OCI-LY7 (cell line): ENCODE measurements at regions not wholly inside any gene's neighbourhood (a gene's known extent, or its start where the extent isn't known, plus 50 kb on each side); places are given as distances from the start of the nearest gene placed in this dataset.

Source experiments
- BruUV-seq: library from RNA; stranded (reverse); fragments of 400-500 nt; replicated peaks from 2 replicates; lab custom pipeline; 2021; lab: Mats Ljungman, UMichigan
- CTCF ChIA-PET: fragments of 300-600 bp; sonication (Branson Sonifier 250); formaldehyde crosslinking; loops from one replicate; lab custom pipeline; 2022; ENCODE audit warnings: antibody characterized with exemption; ENCODE audit not compliant: unreplicated experiment; lab: Charles Lee
- POLR2A ChIA-PET: fragments of 300-600 bp; sonication (Branson Sonifier 250); formaldehyde crosslinking; loops from one replicate; lab custom pipeline; 2022; ENCODE audit warnings: antibody characterized with exemption; lab: Charles Lee
- DNase-seq: peaks from one replicate; pipeline ENCODE4 v3.0.0-alpha.2; 2015; ENCODE audit warnings: low spot score
- H2AFZ ChIP-seq: fragments of 200-600 bp; sonication (generic), shearing (Covaris generic); 2 replicates; pipeline ENCODE4 v1.6.1; 2014; ENCODE audit warnings: mild to moderate bottlenecking, antibody characterized with exemption, low read length, moderate library complexity
- H3K27ac ChIP-seq: fragments of 200-600 bp; sonication (generic); 2 replicates; pipeline ENCODE4 v1.5.1; 2014; ENCODE audit warnings: mixed run types, low read depth, mild to moderate bottlenecking, moderate library complexity, low read length, inconsistent platforms; ENCODE audit not compliant: poor library complexity, severe bottlenecking
- H3K36me3 ChIP-seq: fragments of 200-600 bp; sonication (generic); 2 replicates; pipeline ENCODE4 v1.6.1; 2014; ENCODE audit warnings: mild to moderate bottlenecking, antibody characterized with exemption, low read length, moderate library complexity, mixed read lengths; ENCODE audit not compliant: insufficient read depth
- H3K4me1 ChIP-seq: fragments of 200-600 bp; sonication (generic); 2 replicates; pipeline ENCODE4 v1.5.1; 2014; ENCODE audit warnings: mild to moderate bottlenecking, low read length; ENCODE audit not compliant: insufficient read depth, poor library complexity, severe bottlenecking
- H3K4me2 ChIP-seq: fragments of 200-600 bp; sonication (generic); 2 replicates; pipeline ENCODE4 v1.6.1; 2014; ENCODE audit warnings: mild to moderate bottlenecking, low read length
- H3K4me3 ChIP-seq: fragments of 200-600 bp; sonication (generic); 2 replicates; pipeline ENCODE4 v1.5.1; 2014; ENCODE audit warnings: mild to moderate bottlenecking, low read depth, low read length; ENCODE audit not compliant: poor library complexity, severe bottlenecking
- H3K79me2 ChIP-seq: fragments of 200-600 bp; sonication (generic); 2 replicates; pipeline ENCODE4 v1.6.1; 2016; ENCODE audit warnings: low read depth, mild to moderate bottlenecking, low read length, moderate library complexity, mixed read lengths; ENCODE audit not compliant: insufficient read depth
- H3K9me2 ChIP-seq: fragments of 200-600 bp; sonication (generic); 2 replicates; pipeline ENCODE4 v1.6.1; 2016; ENCODE audit warnings: mild to moderate bottlenecking, low read length, mixed read lengths; ENCODE audit not compliant: insufficient read depth
- H3K9me3 ChIP-seq: fragments of 200-600 bp; sonication (generic); 2 replicates; pipeline ENCODE4 v1.6.1; 2014; ENCODE audit warnings: mild to moderate bottlenecking, mixed run types, low read length, mixed read lengths
- H4K20me1 ChIP-seq: fragments of 200-600 bp; sonication (generic); 2 replicates; pipeline ENCODE4 v1.6.1; 2014; ENCODE audit warnings: mild to moderate bottlenecking, antibody characterized with exemption, low read length, moderate library complexity, mixed read lengths; ENCODE audit not compliant: insufficient read depth
- EZH2phosphoT487 ChIP-seq: fragments of 200-600 bp; sonication (generic); IDR thresholded peaks from 2 replicates; pipeline ENCODE4 v1.6.1; 2018; ENCODE audit warnings: low read depth, borderline replicate concordance, mild to moderate bottlenecking, mixed run types, antibody characterized with exemption, low read length, moderate library complexity, mixed read lengths
- intact Hi-C: fragments of 100-400 bp; cut with micrococcal nuclease; formaldehyde crosslinking; loops from one replicate; pipeline ENCODE4 v1.10.0; 2022; ENCODE audit not compliant: unreplicated experiment
- TF ChIP-seq, protein P1 (sequence below): fragments of 200-600 bp; sonication (generic); conservative IDR thresholded peaks from 2 replicates; pipeline ENCODE4 v1.5.1; 2014; ENCODE audit warnings: mild to moderate bottlenecking, antibody characterized with exemption, low read length, moderate library complexity, mixed read lengths

DNA sequence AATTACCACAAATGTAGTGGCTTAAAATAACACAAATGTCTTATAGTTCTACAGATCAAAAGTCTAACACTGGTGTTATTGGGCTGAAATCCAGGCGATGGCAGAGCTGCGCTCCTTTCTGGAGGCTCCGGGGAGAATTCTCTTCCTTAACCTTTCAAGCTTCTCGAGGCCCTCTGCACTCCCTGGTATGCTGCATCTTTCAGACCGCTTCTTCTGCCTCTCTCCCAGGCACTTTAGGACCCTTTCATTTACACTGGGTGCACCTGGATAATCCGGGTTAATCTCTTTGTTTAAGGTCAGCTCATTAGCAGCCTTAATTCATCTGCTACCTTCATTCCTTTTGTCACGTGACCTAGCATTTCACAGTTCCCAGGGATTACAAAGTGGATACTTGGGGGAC is 211.3 kb upstream of the RFC3 start:
- Histone ChIP-seq H3K9me2 (no peaks in the 10 kb centered on the region), H3K36me3 (no peaks in the 10 kb centered on the region), H3K27ac (no peak overlapping the region), H3K4me2 (no peak overlapping the region), H3K4me3 (no peak overlapping the region), H2AFZ (no peak overlapping the region), H3K79me2 (no peaks in the 10 kb centered on the region), H3K9me3 (no peaks in the 10 kb centered on the region), H4K20me1 (no peaks in the 10 kb centered on the region), H3K4me1 (no peaks in the 10 kb centered on the region)
- no peak for DNase-seq
- POLR2A ChIA-PET = no interaction called here
- TF ChIP-seq, protein P1, sequence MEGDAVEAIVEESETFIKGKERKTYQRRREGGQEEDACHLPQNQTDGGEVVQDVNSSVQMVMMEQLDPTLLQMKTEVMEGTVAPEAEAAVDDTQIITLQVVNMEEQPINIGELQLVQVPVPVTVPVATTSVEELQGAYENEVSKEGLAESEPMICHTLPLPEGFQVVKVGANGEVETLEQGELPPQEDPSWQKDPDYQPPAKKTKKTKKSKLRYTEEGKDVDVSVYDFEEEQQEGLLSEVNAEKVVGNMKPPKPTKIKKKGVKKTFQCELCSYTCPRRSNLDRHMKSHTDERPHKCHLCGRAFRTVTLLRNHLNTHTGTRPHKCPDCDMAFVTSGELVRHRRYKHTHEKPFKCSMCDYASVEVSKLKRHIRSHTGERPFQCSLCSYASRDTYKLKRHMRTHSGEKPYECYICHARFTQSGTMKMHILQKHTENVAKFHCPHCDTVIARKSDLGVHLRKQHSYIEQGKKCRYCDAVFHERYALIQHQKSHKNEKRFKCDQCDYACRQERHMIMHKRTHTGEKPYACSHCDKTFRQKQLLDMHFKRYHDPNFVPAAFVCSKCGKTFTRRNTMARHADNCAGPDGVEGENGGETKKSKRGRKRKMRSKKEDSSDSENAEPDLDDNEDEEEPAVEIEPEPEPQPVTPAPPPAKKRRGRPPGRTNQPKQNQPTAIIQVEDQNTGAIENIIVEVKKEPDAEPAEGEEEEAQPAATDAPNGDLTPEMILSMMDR = no peak
- no peak for TF ChIP-seq EZH2phosphoT487
- CTCF ChIA-PET = no interaction called here
- intact Hi-C loops = no loop called here
- no TSS peak for BruUV-seq

DNA sequence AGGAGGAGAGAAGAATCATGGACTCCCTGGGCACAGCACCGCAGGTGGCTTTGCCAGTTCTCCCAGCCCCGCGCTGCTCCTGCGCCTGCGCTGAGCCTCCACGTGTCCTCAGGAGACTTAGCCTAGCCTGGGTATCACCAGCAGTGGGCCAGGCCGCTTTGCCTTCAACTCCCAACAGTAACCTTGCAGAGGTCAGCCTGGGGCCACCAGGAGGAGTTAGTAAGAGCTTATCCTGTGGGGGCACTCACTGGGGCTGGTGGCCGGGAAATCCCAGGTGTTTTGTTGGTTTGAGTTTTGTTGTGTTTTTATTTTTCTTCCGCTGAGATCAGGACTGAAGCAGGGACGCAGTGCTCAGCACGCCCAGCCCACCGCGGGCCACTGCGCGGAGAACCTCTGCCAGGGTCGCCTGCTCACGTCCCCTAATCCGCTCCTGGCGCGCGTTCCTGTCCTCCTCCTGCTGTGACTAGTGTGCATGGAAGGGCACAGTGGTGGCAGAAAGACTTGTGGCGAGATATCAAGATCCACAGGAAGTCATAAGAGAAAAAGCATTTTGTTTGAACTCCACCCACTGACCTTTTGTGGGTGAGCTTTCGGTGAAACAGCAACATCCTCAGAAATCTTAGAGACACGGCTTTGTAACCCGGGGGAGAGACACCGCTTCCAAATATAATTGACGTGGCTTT is 207.4 kb upstream of the RFC3 start:
- Histone ChIP-seq H3K27ac (no peak overlapping the region), H3K9me2 (no peaks in the 10 kb centered on the region), H3K36me3 (no peaks in the 10 kb centered on the region), H3K79me2 (no peaks in the 10 kb centered on the region), H3K4me1 (no peaks in the 10 kb centered on the region), H3K4me3 (no peak overlapping the region), H2AFZ (no peak overlapping the region), H4K20me1 (no peaks in the 10 kb centered on the region), H3K4me2 (no peak overlapping the region), H3K9me3 (no peaks in the 10 kb centered on the region)
- TF ChIP-seq, protein P1 = no peak
- TF ChIP-seq EZH2phosphoT487 = no peak
- ChIA-PET CTCF (no interaction called here), POLR2A (no interaction called here)
- intact Hi-C loops = no loop called here
- DNase-seq = no peak
- no TSS peak for BruUV-seq

DNA sequence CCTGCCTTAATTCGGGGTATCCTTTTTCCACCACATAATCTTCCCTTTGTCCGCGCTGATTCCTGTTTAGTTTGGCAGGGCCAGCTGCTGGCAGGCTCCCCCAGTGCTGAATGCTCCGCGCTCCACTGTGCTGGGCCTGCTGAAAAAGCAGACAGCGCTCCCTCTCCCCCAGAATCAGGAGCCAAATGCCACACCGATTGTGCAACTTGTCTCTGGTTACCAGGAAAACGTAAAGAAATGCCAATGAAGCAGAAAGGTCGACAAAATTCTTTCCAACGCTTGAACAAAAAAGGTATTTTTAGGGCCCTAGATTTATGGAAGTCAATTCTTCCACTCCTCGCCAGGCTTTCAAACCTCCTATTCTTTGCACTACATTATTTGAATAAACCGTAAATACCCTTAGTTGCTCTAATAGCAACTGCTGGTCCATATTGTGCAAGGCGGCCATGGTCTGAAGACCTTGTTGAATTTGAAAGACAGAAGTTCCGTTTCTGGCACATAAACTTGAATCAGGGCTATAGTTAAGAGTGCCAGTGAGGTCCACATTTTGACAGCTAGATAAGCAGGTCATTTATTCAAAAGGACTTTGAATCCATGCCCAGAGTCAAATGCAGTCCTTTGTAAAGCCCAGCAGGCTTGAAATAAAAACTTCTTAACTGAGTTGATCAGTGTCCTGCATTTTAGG is 206.7 kb upstream of the RFC3 start:
- Histone ChIP-seq H3K9me3 (no peaks in the 10 kb centered on the region), H3K36me3 (no peaks in the 10 kb centered on the region), H3K4me1 (no peaks in the 10 kb centered on the region), H3K27ac (no peak overlapping the region), H4K20me1 (no peaks in the 10 kb centered on the region), H3K79me2 (no peaks in the 10 kb centered on the region), H3K9me2 (no peaks in the 10 kb centered on the region), H3K4me2 (no peak overlapping the region), H2AFZ (no peak overlapping the region), H3K4me3 (no peak overlapping the region)
- ChIA-PET CTCF (no interaction called here), POLR2A (no interaction called here)
- no TSS peak for BruUV-seq
- intact Hi-C loops = no loop called here
- TF ChIP-seq, protein P1 = no peak
- TF ChIP-seq EZH2phosphoT487 = no peak
- DNase-seq = no peak
